Keratinocyte (primary cell): ENCODE measurements at regions not wholly inside any gene's neighbourhood (a gene's known extent, or its start where the extent isn't known, plus 50 kb on each side); places are given as distances from the start of the nearest gene placed in this dataset.

ENCODE experiments used
- DNase-seq: peaks from one replicate; pipeline ENCODE4 v3.0.0-alpha.2; 2011; ENCODE audit warnings: low read depth, missing footprints, low spot score
- FAIRE-seq: peaks from 2 replicates; lab custom pipeline; 2011; peaks lifted over from hg19 to GRCh38; lab: Jason Lieb, UNC
- H2AFZ ChIP-seq: 2 replicates; pipeline ENCODE4 v1.6.0; 2012; ENCODE audit warnings: low read length, control low read depth, inconsistent platforms; ENCODE audit not compliant: control insufficient read depth
- H3K27ac ChIP-seq: 2 replicates; pipeline ENCODE4 v1.5.1; 2011; ENCODE audit warnings: low read length; ENCODE audit not compliant: control insufficient read depth, insufficient read depth
- H3K27me3 ChIP-seq: 3 replicates; pipeline ENCODE4 v1.6.0; 2011; ENCODE audit warnings: low read length; ENCODE audit not compliant: control insufficient read depth, insufficient read depth; ENCODE audit errors: extremely low read depth
- H3K36me3 ChIP-seq, 2 experiments: 2 replicates in 1 of 2; 3 replicates in 1 of 2; pipeline ENCODE4 v1.5.1; 2011; ENCODE audit warnings: low read length in 2 of 2, mild to moderate bottlenecking in 1 of 2; ENCODE audit not compliant: control insufficient read depth in 2 of 2, insufficient read depth in 2 of 2; ENCODE audit errors: extremely low read depth in 1 of 2
- H3K4me1 ChIP-seq: 3 replicates; pipeline ENCODE4 v1.5.1; 2011; ENCODE audit warnings: low read length; ENCODE audit not compliant: control insufficient read depth, insufficient read depth; ENCODE audit errors: extremely low read depth
- H3K4me2 ChIP-seq: 3 replicates; pipeline ENCODE4 v1.6.0; 2011; ENCODE audit warnings: low read depth, low read length; ENCODE audit not compliant: control insufficient read depth, insufficient read depth; ENCODE audit errors: extremely low read depth
- H3K4me3 ChIP-seq, 3 experiments: fragments of 200-600 bp in 1 of 3; sonication (generic) in 1 of 3; 2 replicates in 2 of 3; 3 replicates in 1 of 3; pipeline ENCODE4 v1.5.1; 2011 to 2016; ENCODE audit warnings: low read length in 3 of 3, mild to moderate bottlenecking in 3 of 3, control low read depth in 2 of 3, inconsistent platforms in 1 of 3, low read depth in 1 of 3, mixed read lengths in 1 of 3, mixed run types in 1 of 3, moderate library complexity in 1 of 3; ENCODE audit not compliant: control insufficient read depth in 2 of 3, insufficient read depth in 2 of 3; ENCODE audit errors: extremely low read depth in 1 of 3
- H3K79me2 ChIP-seq: 2 replicates; pipeline ENCODE4 v1.6.0; 2012; ENCODE audit warnings: low read length; ENCODE audit not compliant: control insufficient read depth, insufficient read depth
- H3K9ac ChIP-seq: 3 replicates; pipeline ENCODE4 v1.6.0; 2011; ENCODE audit warnings: low read length; ENCODE audit not compliant: control insufficient read depth, insufficient read depth; ENCODE audit errors: extremely low read depth
- H3K9me1 ChIP-seq: 3 replicates; pipeline ENCODE4 v1.6.0; 2011; ENCODE audit warnings: low read length; ENCODE audit not compliant: control insufficient read depth, insufficient read depth; ENCODE audit errors: extremely low read depth
- H3K9me3 ChIP-seq: 2 replicates; pipeline ENCODE4 v1.5.1; 2012; ENCODE audit warnings: low read depth, low read length; ENCODE audit not compliant: control insufficient read depth
- H4K20me1 ChIP-seq: 3 replicates; pipeline ENCODE4 v1.6.0; 2011; ENCODE audit warnings: low read length; ENCODE audit not compliant: control insufficient read depth, insufficient read depth; ENCODE audit errors: extremely low read depth
- EZH2 ChIP-seq: IDR thresholded peaks from one replicate; pipeline ENCODE4 v1.6.1; 2012; ENCODE audit warnings: inconsistent platforms, mild to moderate bottlenecking, low read length, moderate library complexity
- dilution Hi-C: fragments of 300-500 bp; cut with MboI; formaldehyde crosslinking; loops from one replicate; pipeline ENCODE4 v1.7.0; 2020; ENCODE audit warnings: low sequenced_read_pairs; ENCODE audit not compliant: extremely low pct_ligation_motif_present
- TF ChIP-seq, protein P1 (sequence below), 3 experiments: IDR thresholded peaks in 1 of 3; conservative IDR thresholded peaks in 1 of 3; optimal IDR thresholded peaks in 1 of 3; 2 replicates in 2 of 3; 3 replicates in 1 of 3; pipeline versions ENCODE3 to v1.5.1; 2011; ENCODE audit warnings: low read length in 3 of 3, mild to moderate bottlenecking in 3 of 3, moderate library complexity in 2 of 3, control low read depth in 1 of 3, inconsistent platforms in 1 of 3; ENCODE audit not compliant: insufficient read depth in 2 of 3; ENCODE audit errors: extremely low read depth in 1 of 3

GRCh38 chr16:76190057-76190456, 87.1 kb upstream of the CNTNAP4 start:
- no peak for TF ChIP-seq EZH2
- TF ChIP-seq, protein P1, sequence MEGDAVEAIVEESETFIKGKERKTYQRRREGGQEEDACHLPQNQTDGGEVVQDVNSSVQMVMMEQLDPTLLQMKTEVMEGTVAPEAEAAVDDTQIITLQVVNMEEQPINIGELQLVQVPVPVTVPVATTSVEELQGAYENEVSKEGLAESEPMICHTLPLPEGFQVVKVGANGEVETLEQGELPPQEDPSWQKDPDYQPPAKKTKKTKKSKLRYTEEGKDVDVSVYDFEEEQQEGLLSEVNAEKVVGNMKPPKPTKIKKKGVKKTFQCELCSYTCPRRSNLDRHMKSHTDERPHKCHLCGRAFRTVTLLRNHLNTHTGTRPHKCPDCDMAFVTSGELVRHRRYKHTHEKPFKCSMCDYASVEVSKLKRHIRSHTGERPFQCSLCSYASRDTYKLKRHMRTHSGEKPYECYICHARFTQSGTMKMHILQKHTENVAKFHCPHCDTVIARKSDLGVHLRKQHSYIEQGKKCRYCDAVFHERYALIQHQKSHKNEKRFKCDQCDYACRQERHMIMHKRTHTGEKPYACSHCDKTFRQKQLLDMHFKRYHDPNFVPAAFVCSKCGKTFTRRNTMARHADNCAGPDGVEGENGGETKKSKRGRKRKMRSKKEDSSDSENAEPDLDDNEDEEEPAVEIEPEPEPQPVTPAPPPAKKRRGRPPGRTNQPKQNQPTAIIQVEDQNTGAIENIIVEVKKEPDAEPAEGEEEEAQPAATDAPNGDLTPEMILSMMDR (optimal IDR thresholded peaks at IDR 0.05 in 1 of 3, IDR thresholded peaks at IDR 0.05 in 1 of 3, conservative IDR thresholded peaks at IDR 0.05 in 1 of 3; ENCODE audit: extremely low read depth in 1 of 3, insufficient read depth in 2 of 3, low read length in 3 of 3), result no peak
- H3K27ac ChIP-seq, result no peak overlapping the region
- H2AFZ ChIP-seq, result no peak overlapping the region
- no peaks in the 10 kb centered on the region for H3K4me1 ChIP-seq
- dilution Hi-C loops, result no loop called here
- H3K27me3 ChIP-seq, result no peaks in the 10 kb centered on the region
- no peak overlapping the region for H3K4me2 ChIP-seq
- DNase-seq (no peak), FAIRE-seq (no peak)
- H3K9me1 ChIP-seq, result no peaks in the 10 kb centered on the region
- H3K9ac ChIP-seq, result no peak overlapping the region
- peaks cover 2% of the 10 kb centered on the region for H3K9me3 ChIP-seq
- H3K36me3 ChIP-seq, result no peaks in the 10 kb centered on the region
- H4K20me1 ChIP-seq, result no peaks in the 10 kb centered on the region
- H3K4me3 ChIP-seq, result no peak overlapping the region
- H3K79me2 ChIP-seq, result no peaks in the 10 kb centered on the region

DNA sequence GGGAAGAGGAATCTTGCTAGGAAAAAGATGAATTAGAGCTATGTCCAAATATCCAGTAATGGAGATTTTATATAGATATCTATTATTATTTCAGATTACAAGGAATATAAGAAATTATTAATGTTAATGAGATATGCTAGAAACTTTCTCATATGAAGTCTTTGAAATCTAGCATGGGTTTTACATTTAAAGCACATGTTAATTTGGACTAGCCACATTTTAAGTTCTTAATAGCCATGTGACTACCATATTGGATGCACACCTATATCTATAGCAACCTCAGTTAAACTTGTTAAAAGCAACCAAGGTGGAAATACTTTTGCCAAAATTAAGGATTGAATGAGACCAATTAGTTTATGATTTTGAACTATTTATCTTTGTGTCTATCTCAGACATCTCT, 86.7 kb upstream of the CNTNAP4 start:
- H3K4me1 ChIP-seq, result no peaks in the 10 kb centered on the region
- H3K79me2 ChIP-seq, result no peaks in the 10 kb centered on the region
- TF ChIP-seq, protein P1 (optimal IDR thresholded peaks at IDR 0.05 in 1 of 3, IDR thresholded peaks at IDR 0.05 in 1 of 3, conservative IDR thresholded peaks at IDR 0.05 in 1 of 3; ENCODE audit: extremely low read depth in 1 of 3, insufficient read depth in 2 of 3, low read length in 3 of 3), result no peak
- TF ChIP-seq EZH2, result no peak
- H4K20me1 ChIP-seq, result no peaks in the 10 kb centered on the region
- no peaks in the 10 kb centered on the region for H3K27me3 ChIP-seq
- H3K4me2 ChIP-seq, result no peak overlapping the region
- H3K9ac ChIP-seq, result no peak overlapping the region
- FAIRE-seq (no peak), DNase-seq (no peak)
- no peak overlapping the region for H3K27ac ChIP-seq
- H3K4me3 ChIP-seq, result no peak overlapping the region
- no peaks in the 10 kb centered on the region for H3K36me3 ChIP-seq
- H2AFZ ChIP-seq, result no peak overlapping the region
- peaks cover 2% of the 10 kb centered on the region for H3K9me3 ChIP-seq
- dilution Hi-C loops, result no loop called here
- no peaks in the 10 kb centered on the region for H3K9me1 ChIP-seq
